ENCODE measurements at regions not wholly inside any gene's neighbourhood (a gene's known extent, or its start where the extent isn't known, plus 50 kb on each side); places are given as distances from the start of the nearest gene placed in this dataset.

DNA sequence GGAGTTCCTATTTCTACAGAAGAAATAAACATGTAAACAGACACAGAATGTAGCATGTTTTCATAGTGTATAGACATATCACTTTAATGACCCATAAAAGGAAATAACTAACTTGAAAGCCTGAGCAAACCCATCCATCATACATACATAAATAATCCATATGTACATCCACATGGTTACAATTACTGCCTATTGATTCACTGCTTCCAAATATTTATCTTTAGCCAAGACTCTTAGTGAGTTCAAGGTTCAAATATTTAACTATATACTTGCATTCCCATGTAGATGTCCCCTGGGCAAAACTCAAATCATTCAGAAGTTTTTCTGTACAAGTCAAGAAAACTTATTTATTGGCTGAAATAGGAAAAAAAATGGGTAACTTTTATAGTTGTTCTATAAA is 95.4 kb downstream of the CCER1 start:
- H3K27ac ChIP-seq (ENCODE audit: low read depth, low read length), result no peak overlapping the region
- H3K4me1 ChIP-seq (ENCODE audit: control insufficient read depth, insufficient read depth, low read length), result no peaks in the 10 kb centered on the region
- no peaks in the 10 kb centered on the region for H3K36me3 ChIP-seq (ENCODE audit: control insufficient read depth, insufficient read depth, low read length)
- no peak for DNase-seq (ENCODE audit: low read depth in 4 of 6, low spot score in 6 of 6)
- H3K4me3 ChIP-seq (ENCODE audit: low read depth, low read length), result no peak overlapping the region
- no peaks in the 10 kb centered on the region for H3K27me3 ChIP-seq (ENCODE audit: control insufficient read depth, insufficient read depth, low read length)
- H3K9me3 ChIP-seq (ENCODE audit: control insufficient read depth, insufficient read depth, low read length), result no peaks in the 10 kb centered on the region

DNA sequence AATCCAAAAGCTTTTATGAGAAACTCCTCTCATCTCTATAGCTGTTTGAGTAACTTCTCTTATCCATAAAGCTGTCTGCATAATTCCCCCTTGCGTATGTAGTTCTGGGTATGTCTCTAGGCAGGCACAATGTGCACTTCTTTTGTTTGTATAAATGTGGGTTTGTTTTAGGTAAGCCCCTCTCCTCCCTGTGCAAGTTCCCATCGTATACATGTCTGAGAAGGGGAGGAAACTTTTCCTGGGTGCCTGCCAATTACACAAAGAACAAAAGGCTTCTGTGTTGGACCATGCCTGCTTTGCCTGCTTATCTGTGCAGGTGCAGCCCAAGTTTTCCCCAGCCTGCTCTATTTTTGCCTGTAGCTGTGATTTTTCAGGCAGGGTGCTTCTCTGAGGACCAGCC is 96.7 kb downstream of the CCER1 start:
- DNase-seq (ENCODE audit: low read depth in 4 of 6, low spot score in 6 of 6), result peak in 4 of 6 donors; percentile 19 to 78 (median 39)
- WGBS (ENCODE audit: insufficient coverage), result no CpG with 5 or more reads among the region's 2 CpGs

DNA sequence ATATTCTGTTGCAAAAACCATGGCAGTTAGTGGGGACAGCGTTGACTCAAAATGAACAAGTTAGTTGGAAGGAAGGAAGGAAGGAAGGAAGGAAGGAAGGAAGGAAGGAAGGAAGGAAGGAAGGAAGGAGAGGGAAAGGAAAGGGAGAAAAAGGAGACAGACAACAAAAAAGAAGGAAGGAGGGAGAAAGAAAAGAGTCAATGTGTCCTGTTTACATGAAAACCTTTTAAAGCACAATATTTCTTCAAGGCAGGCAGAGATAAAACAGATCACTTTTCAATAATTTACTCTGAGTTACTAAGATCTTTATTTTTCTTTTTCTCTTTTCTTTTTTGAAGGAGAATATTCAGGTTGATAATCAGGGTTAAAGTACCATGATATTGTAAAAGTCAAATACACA is 99.4 kb downstream of the CCER1 start:
- Histone ChIP-seq H3K4me1 (ENCODE audit: control insufficient read depth, insufficient read depth, low read length) (no peaks in the 10 kb centered on the region), H3K36me3 (ENCODE audit: control insufficient read depth, insufficient read depth, low read length) (no peaks in the 10 kb centered on the region), H3K4me3 (ENCODE audit: low read depth, low read length) (no peak overlapping the region), H3K27ac (ENCODE audit: low read depth, low read length) (no peak overlapping the region), H3K27me3 (ENCODE audit: control insufficient read depth, insufficient read depth, low read length) (no peaks in the 10 kb centered on the region), H3K9me3 (ENCODE audit: control insufficient read depth, insufficient read depth, low read length) (no peaks in the 10 kb centered on the region)
- DNase-seq (ENCODE audit: low read depth in 4 of 6, low spot score in 6 of 6), result no peak
- 100% methylated on average over 1 of the region's 1 CpG for WGBS (ENCODE audit: insufficient coverage)

More for the DNA sequence above, 96.7 kb downstream of the CCER1 start:
- Histone ChIP-seq H3K27ac (ENCODE audit: low read depth, low read length) (no peak overlapping the region), H3K9me3 (ENCODE audit: control insufficient read depth, insufficient read depth, low read length) (no peaks in the 10 kb centered on the region), H3K4me3 (ENCODE audit: low read depth, low read length) (no peak overlapping the region), H3K36me3 (ENCODE audit: control insufficient read depth, insufficient read depth, low read length) (no peaks in the 10 kb centered on the region), H3K27me3 (ENCODE audit: control insufficient read depth, insufficient read depth, low read length) (no peaks in the 10 kb centered on the region), H3K4me1 (ENCODE audit: control insufficient read depth, insufficient read depth, low read length) (no peaks in the 10 kb centered on the region)

DNA sequence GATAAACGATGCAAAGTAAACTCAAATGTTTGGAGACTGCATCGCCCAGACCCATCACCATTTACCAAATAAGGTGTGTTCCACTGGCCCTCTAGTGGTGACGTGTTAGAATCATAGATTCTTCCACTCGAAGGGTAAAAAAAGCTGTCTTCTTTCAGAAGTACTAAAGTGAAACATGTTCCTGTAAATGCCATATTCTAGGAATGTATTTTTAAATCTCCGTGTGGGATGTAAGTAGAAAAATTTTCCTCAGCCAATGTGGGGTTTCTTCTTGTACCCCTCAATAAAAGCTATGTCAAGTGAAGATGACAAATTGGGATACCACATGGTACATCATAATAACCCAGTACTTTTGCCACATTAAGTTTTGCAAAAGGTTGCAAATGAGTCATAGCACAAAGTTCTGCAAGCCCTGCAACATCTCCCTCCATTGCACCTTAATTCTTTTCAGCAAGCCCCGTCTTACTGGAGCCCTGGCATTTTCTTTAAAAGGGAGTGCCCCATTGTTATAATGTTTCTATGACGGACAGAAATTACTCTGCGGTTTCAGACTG is 100.8 kb downstream of the CCER1 start:
- Histone ChIP-seq H3K4me1 (ENCODE audit: control insufficient read depth, insufficient read depth, low read length) (no peaks in the 10 kb centered on the region), H3K27me3 (ENCODE audit: control insufficient read depth, insufficient read depth, low read length) (no peaks in the 10 kb centered on the region), H3K4me3 (ENCODE audit: low read depth, low read length) (no peak overlapping the region), H3K27ac (ENCODE audit: low read depth, low read length) (no peak overlapping the region), H3K9me3 (ENCODE audit: control insufficient read depth, insufficient read depth, low read length) (no peaks in the 10 kb centered on the region), H3K36me3 (ENCODE audit: control insufficient read depth, insufficient read depth, low read length) (no peaks in the 10 kb centered on the region)
- DNase-seq (ENCODE audit: low read depth in 4 of 6, low spot score in 6 of 6), result peak in 5 of 6 donors; percentile 24 to 89 (median 29)
- 56% methylated on average over 1 of the region's 8 CpGs for WGBS (ENCODE audit: insufficient coverage)

DNA sequence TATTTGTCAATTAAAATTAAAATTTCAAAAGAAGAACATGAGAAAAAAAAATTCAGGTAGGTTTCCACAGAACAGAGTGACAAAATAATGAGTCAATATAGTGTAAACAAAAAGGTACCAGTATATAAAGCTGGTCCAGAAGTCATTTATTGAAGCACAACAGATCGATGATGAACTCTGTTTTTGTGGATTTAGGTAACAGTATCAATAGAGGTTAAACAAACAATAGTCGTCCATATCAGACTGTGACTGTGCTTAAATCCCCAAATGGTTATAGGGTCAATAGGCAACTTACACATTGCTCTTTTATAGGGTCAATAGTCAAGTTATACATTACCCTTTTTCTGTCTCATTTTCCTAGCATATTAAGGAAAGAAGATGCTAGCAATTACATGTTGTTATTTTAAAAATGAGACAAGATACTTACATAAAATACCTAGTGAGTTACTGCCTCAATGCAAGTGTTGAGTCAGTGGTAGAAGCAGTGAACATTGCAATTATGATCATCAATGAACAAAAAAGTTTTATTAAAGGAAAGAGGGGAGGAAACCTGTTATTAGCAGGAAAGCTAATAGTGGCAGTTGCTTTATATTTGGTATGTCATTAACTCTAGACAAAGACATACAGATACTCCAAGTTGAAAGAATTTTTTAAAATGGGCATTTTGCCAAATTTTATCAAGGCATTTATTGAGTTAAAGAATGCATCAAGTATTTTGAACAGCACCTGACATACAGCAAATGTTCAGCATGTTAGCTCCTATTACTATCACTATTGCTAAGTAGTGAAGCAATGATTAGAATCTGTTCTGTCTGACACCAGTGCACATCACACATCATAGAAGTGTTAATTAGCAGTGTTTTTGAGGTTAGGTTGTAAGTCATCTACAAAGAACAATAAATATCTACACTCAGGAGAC is 102.9 kb downstream of the CCER1 start:
- no CpG with 5 or more reads among the region's 2 CpGs for WGBS (ENCODE audit: insufficient coverage)
- Histone ChIP-seq H3K36me3 (ENCODE audit: control insufficient read depth, insufficient read depth, low read length) (no peaks in the 10 kb centered on the region), H3K27ac (ENCODE audit: low read depth, low read length) (no peak overlapping the region), H3K9me3 (ENCODE audit: control insufficient read depth, insufficient read depth, low read length) (no peaks in the 10 kb centered on the region), H3K4me3 (ENCODE audit: low read depth, low read length) (no peak overlapping the region), H3K4me1 (ENCODE audit: control insufficient read depth, insufficient read depth, low read length) (no peaks in the 10 kb centered on the region), H3K27me3 (ENCODE audit: control insufficient read depth, insufficient read depth, low read length) (no peaks in the 10 kb centered on the region)
- no peak for DNase-seq (ENCODE audit: low read depth in 4 of 6, low spot score in 6 of 6)

DNA sequence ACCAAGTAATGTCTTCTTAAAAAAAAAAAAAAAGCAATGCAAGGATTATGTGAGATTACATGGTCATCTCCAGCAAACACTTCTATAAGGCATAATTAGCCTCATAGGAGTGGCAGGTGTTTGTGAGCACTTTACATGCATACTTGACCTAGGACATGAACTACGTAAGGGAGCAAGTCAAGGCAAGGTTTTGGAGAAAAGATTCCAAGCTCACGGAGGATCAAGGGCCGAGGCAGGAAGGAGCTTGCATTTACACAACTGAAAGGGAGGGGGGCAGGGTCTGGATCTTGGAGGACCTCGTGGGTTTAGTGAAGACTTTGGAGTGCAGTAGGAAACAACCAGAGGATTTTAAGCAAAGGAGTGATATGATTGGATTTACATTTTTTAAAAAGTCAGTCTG is 112.5 kb downstream of the CCER1 start:
- no peaks in the 10 kb centered on the region for H3K4me1 ChIP-seq (ENCODE audit: control insufficient read depth, insufficient read depth, low read length)
- H3K4me3 ChIP-seq (ENCODE audit: low read depth, low read length), result no peak overlapping the region
- H3K27ac ChIP-seq (ENCODE audit: low read depth, low read length), result no peak overlapping the region
- 76% methylated on average over 4 of the region's 4 CpGs for WGBS (ENCODE audit: insufficient coverage)
- H3K36me3 ChIP-seq (ENCODE audit: control insufficient read depth, insufficient read depth, low read length), result no peaks in the 10 kb centered on the region
- no peaks in the 10 kb centered on the region for H3K27me3 ChIP-seq (ENCODE audit: control insufficient read depth, insufficient read depth, low read length)
- no peak for DNase-seq (ENCODE audit: low read depth in 4 of 6, low spot score in 6 of 6)
- no peaks in the 10 kb centered on the region for H3K9me3 ChIP-seq (ENCODE audit: control insufficient read depth, insufficient read depth, low read length)

DNA sequence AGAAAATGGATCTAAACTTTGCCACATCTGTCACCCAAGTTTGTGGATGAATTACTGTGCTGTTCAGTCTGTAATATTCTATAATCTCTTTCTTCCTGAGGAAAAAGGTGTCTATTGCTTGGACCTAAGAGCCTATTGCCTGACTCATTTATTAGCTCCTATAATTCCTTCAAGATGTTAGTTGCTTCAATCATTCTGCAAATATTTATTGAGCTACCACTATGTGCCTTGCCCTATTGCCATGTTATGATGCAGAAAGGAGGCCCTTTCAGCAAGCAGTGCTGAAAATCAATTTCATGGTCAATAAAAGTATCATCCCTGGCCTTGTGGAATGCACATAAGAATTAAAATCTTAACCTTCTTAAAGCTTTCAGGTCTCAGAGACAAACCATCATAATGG is 113.6 kb downstream of the CCER1 start:
- no peaks in the 10 kb centered on the region for H3K9me3 ChIP-seq (ENCODE audit: control insufficient read depth, insufficient read depth, low read length)
- H3K36me3 ChIP-seq (ENCODE audit: control insufficient read depth, insufficient read depth, low read length), result no peaks in the 10 kb centered on the region
- no peaks in the 10 kb centered on the region for H3K4me1 ChIP-seq (ENCODE audit: control insufficient read depth, insufficient read depth, low read length)
- no peak overlapping the region for H3K4me3 ChIP-seq (ENCODE audit: low read depth, low read length)
- no peak overlapping the region for H3K27ac ChIP-seq (ENCODE audit: low read depth, low read length)
- no peak for DNase-seq (ENCODE audit: low read depth in 4 of 6, low spot score in 6 of 6)
- H3K27me3 ChIP-seq (ENCODE audit: control insufficient read depth, insufficient read depth, low read length), result no peaks in the 10 kb centered on the region

DNA sequence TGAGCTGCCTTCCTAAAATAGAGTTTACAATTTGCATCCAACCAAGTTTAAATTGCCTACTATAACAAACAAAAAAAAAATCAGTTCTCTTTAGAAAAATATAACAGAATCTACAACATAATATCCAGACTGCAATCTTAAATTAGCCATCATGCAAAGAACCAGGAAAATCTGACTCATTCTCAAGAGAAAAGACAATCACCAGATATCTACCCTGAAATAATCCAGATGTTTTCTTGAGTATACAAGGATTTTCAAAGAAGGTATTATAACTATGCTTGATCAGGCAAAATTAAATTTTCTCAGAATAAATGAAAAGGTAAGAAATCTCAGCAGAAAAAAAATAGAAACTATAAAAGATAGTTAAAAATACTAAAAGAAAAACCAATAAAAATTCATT is 115.6 kb downstream of the CCER1 start:
- Histone ChIP-seq H3K4me1 (ENCODE audit: control insufficient read depth, insufficient read depth, low read length) (no peaks in the 10 kb centered on the region), H3K9me3 (ENCODE audit: control insufficient read depth, insufficient read depth, low read length) (no peaks in the 10 kb centered on the region), H3K4me3 (ENCODE audit: low read depth, low read length) (no peak overlapping the region), H3K27ac (ENCODE audit: low read depth, low read length) (no peak overlapping the region), H3K27me3 (ENCODE audit: control insufficient read depth, insufficient read depth, low read length) (no peaks in the 10 kb centered on the region), H3K36me3 (ENCODE audit: control insufficient read depth, insufficient read depth, low read length) (no peaks in the 10 kb centered on the region)
- DNase-seq (ENCODE audit: low read depth in 4 of 6, low spot score in 6 of 6), result no peak

DNA sequence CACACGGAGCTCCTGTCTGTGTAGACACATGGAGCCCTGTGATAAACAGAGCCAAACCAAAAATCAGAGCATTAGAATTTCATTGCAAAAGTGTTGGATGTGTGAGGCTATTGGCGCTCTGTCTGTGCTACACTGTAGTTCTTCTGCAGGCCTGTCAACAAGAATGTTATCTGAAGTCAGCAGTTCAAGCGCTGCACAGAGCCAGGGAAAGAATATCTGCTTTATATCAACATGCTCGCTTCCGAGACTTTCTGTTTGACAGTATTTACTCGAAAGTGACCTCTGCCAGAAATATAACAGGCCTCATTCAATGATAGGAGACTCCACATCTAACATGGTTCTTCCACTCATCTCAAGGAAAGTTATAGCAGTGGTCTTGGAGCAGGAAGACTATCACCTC is 118.3 kb downstream of the CCER1 start:
- H3K4me1 ChIP-seq (ENCODE audit: control insufficient read depth, insufficient read depth, low read length), result no peaks in the 10 kb centered on the region
- H3K4me3 ChIP-seq (ENCODE audit: low read depth, low read length), result no peak overlapping the region
- no peak for DNase-seq (ENCODE audit: low read depth in 4 of 6, low spot score in 6 of 6)
- 100% methylated on average over 2 of the region's 6 CpGs for WGBS (ENCODE audit: insufficient coverage)
- no peaks in the 10 kb centered on the region for H3K27me3 ChIP-seq (ENCODE audit: control insufficient read depth, insufficient read depth, low read length)
- no peaks in the 10 kb centered on the region for H3K36me3 ChIP-seq (ENCODE audit: control insufficient read depth, insufficient read depth, low read length)
- H3K27ac ChIP-seq (ENCODE audit: low read depth, low read length), result no peak overlapping the region
- no peaks in the 10 kb centered on the region for H3K9me3 ChIP-seq (ENCODE audit: control insufficient read depth, insufficient read depth, low read length)

DNA sequence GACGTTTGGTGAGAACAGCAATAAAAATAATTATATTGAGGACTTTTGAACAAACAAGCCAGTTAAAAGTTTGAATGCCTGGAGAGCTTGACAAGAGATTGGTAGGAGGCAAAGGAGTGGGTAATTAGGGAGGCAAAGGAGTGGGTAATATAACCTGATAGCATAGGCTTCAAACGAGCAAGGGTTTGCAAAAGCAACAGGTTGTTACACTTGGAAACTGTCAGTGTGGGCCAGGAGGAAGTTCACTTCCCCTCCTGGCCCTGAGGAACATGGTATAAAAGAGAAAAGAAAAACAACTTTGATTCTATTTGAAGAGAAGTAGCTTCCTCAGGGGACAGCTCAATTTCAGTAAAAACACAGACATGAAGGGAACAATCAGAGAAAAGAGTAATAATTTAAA is 121.7 kb downstream of the CCER1 start:
- WGBS (ENCODE audit: insufficient coverage), result 25% methylated on average over 1 of the region's 2 CpGs
- H3K27me3 ChIP-seq (ENCODE audit: control insufficient read depth, insufficient read depth, low read length), result no peaks in the 10 kb centered on the region
- H3K4me1 ChIP-seq (ENCODE audit: control insufficient read depth, insufficient read depth, low read length), result no peaks in the 10 kb centered on the region
- H3K36me3 ChIP-seq (ENCODE audit: control insufficient read depth, insufficient read depth, low read length), result no peaks in the 10 kb centered on the region
- no peak overlapping the region for H3K27ac ChIP-seq (ENCODE audit: low read depth, low read length)
- H3K4me3 ChIP-seq (ENCODE audit: low read depth, low read length), result no peak overlapping the region
- H3K9me3 ChIP-seq (ENCODE audit: control insufficient read depth, insufficient read depth, low read length), result no peaks in the 10 kb centered on the region
- no peak for DNase-seq (ENCODE audit: low read depth in 4 of 6, low spot score in 6 of 6)

All from spinal cord (tissue), 9 donors.